Neural crest cell (in vitro differentiated cells): ENCODE measurements at regions not wholly inside any gene's neighbourhood (a gene's known extent, or its start where the extent isn't known, plus 50 kb on each side); places are given as distances from the start of the nearest gene placed in this dataset.

ENCODE experiments used
- DNase-seq: peaks from one replicate; pipeline ENCODE4 v3.0.0; 2021; ENCODE audit warnings: low read depth, mixed read lengths, low spot score
- H3K27ac Mint-ChIP-seq: one replicate; pipeline ENCODE4 v1.8.0; 2021; ENCODE audit warnings: mild to moderate bottlenecking, mixed read lengths; ENCODE audit not compliant: unreplicated experiment
- H3K27me3 Mint-ChIP-seq: 2 replicates; pipeline ENCODE4 v1.8.0; 2021; ENCODE audit warnings: low read depth, mild to moderate bottlenecking, mixed read lengths
- H3K36me3 Mint-ChIP-seq: 2 replicates; pipeline ENCODE4 v1.8.0; 2021; ENCODE audit warnings: low read depth, mild to moderate bottlenecking, mixed read lengths
- H3K4me1 Mint-ChIP-seq: 2 replicates; pipeline ENCODE4 v1.8.0; 2021; ENCODE audit warnings: mixed read lengths
- H3K4me3 Mint-ChIP-seq: one replicate; pipeline ENCODE4 v1.8.0; 2021; ENCODE audit warnings: mild to moderate bottlenecking, mixed read lengths
- H3K9me3 Mint-ChIP-seq: 2 replicates; pipeline ENCODE4 v1.8.0; 2021; ENCODE audit warnings: mixed read lengths
- TF ChIP-seq, protein P1 (sequence below): fragments of 200-600 bp; sonication (generic); conservative IDR thresholded peaks from 2 replicates; pipeline ENCODE4 v1.5.0; 2021; ENCODE audit warnings: antibody characterized with exemption, mild to moderate bottlenecking

DNA sequence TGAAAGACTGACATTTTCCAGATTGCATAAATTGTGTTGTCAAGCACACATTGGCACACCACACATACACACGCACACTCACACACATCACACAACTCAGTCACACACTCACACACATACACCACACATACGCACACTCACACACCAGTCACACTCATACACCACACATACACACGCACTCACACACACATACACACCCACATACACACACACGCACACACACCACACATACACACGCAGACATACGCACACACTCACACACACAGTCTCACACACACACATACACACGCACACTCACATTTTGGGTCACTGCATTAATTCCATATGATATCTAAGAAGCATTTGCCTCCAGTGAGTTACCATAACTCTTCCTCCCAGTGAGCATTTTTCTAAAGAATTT is 578.3 kb upstream of the FRG1 start:
- no peak for DNase-seq
- TF ChIP-seq, protein P1, sequence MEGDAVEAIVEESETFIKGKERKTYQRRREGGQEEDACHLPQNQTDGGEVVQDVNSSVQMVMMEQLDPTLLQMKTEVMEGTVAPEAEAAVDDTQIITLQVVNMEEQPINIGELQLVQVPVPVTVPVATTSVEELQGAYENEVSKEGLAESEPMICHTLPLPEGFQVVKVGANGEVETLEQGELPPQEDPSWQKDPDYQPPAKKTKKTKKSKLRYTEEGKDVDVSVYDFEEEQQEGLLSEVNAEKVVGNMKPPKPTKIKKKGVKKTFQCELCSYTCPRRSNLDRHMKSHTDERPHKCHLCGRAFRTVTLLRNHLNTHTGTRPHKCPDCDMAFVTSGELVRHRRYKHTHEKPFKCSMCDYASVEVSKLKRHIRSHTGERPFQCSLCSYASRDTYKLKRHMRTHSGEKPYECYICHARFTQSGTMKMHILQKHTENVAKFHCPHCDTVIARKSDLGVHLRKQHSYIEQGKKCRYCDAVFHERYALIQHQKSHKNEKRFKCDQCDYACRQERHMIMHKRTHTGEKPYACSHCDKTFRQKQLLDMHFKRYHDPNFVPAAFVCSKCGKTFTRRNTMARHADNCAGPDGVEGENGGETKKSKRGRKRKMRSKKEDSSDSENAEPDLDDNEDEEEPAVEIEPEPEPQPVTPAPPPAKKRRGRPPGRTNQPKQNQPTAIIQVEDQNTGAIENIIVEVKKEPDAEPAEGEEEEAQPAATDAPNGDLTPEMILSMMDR, result no peak
- H3K4me3 Mint-ChIP-seq, result no peak overlapping the region
- H3K27ac Mint-ChIP-seq, result no peak overlapping the region
- peaks cover 3% of the 10 kb centered on the region for H3K36me3 Mint-ChIP-seq
- H3K27me3 Mint-ChIP-seq, result no peaks in the 10 kb centered on the region
- peaks cover 8% of the 10 kb centered on the region for H3K9me3 Mint-ChIP-seq
- H3K4me1 Mint-ChIP-seq, result no peaks in the 10 kb centered on the region

DNA sequence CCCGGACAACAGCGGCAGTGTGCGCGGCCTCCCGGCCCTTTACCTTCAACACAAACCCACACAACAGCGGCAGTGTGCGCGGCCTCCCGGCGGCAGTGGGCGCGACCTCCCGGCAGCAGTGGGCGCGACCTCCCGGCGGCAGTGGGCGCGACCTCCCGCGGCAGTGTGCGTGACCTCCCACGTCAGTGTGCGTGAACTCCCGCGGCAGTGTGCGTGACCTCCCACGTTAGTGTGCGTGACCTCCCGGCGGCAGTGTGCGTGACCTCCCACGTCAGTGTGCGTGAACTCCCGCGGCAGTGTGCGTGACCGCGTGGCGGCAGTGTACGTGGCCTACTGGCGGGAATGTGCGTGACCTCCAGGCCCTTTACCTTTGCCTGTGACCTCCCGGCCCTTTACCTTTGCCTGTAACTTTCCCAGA is 576.6 kb upstream of the FRG1 start:
- H3K4me3 Mint-ChIP-seq, result no peak overlapping the region
- H3K36me3 Mint-ChIP-seq, result peaks cover 6% of the 10 kb centered on the region
- TF ChIP-seq, protein P1, result no peak
- H3K27me3 Mint-ChIP-seq, result no peaks in the 10 kb centered on the region
- H3K9me3 Mint-ChIP-seq, result peaks cover 8% of the 10 kb centered on the region
- no peak overlapping the region for H3K27ac Mint-ChIP-seq
- no peaks in the 10 kb centered on the region for H3K4me1 Mint-ChIP-seq
- no peak for DNase-seq

DNA sequence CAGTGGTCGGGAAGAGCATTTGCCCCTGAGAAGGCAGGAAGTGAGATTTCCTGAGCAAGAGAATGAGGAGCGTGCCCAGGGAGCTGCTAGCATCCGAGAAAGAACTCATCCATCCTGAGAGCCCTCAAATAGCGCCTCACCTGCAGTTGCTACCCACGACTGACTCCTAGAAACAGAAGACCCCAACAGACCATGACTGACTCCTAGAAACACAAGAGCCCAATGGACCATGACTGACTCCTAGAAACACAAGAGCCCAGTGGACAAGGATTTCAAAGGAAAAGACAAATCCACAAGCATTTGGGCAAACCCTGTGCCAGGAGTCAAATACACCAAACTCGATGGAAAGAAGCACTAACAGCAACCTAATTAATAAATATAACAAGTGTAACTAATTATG is 575.2 kb upstream of the FRG1 start:
- DNase-seq, result no peak
- Mint-ChIP-seq H3K9me3 (peaks cover 8% of the 10 kb centered on the region), H3K27me3 (no peaks in the 10 kb centered on the region), H3K4me1 (no peaks in the 10 kb centered on the region), H3K27ac (no peak overlapping the region), H3K36me3 (peaks cover 6% of the 10 kb centered on the region), H3K4me3 (no peak overlapping the region)
- TF ChIP-seq, protein P1, result no peak

DNA sequence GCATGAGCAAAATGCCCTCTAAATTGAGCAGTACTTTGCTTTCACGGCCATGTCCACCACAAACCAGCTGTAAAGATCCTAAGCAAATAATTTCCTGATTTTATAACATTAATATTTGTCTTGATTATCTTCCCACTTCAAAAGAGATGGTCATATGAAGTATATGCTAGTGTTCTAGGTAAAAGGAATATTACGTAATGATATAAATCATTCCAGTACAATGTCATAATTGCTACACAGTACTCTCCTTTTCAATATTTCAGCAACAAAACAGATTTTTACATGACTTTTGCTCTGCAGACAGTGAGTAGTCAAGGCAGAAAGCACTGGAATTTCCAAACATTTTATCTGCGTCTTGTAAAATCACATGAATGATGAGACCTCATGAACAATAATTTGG is 572.8 kb upstream of the FRG1 start:
- peaks cover 9% of the 10 kb centered on the region for H3K36me3 Mint-ChIP-seq
- TF ChIP-seq, protein P1, result no peak
- H3K4me3 Mint-ChIP-seq, result no peak overlapping the region
- H3K27me3 Mint-ChIP-seq, result no peaks in the 10 kb centered on the region
- H3K4me1 Mint-ChIP-seq, result no peaks in the 10 kb centered on the region
- no peak for DNase-seq
- H3K9me3 Mint-ChIP-seq, result peaks cover 7% of the 10 kb centered on the region
- no peak overlapping the region for H3K27ac Mint-ChIP-seq

DNA sequence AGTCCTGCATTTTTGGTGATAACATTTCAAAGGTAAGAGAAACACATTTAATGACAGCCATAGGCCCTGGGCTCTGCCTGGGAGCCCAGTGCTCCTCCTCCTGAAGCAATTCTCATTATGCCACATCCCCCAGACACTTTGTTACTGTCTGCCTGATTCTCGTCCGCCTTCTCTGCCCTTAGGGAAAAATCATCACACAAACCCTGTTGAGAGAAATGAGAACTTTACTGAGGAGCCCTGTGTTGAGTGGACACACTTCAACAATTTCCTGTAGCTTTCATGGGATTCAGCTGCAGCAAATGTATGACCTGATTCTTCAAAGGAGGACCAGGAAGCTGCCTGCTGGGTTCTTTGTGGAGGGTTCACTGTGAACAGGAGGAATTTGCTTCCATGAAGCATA is 566.5 kb upstream of the FRG1 start:
- Mint-ChIP-seq H3K4me3 (no peak overlapping the region), H3K9me3 (peaks cover 13% of the 10 kb centered on the region)

More for the DNA sequence above, 566.5 kb upstream of the FRG1 start:
- DNase-seq, result no peak
- TF ChIP-seq, protein P1, result no peak
- Mint-ChIP-seq H3K36me3 (peaks cover 6% of the 10 kb centered on the region), H3K27ac (no peak overlapping the region), H3K4me1 (peaks cover 16% of the 10 kb centered on the region), H3K27me3 (no peaks in the 10 kb centered on the region)
